HG02642 (cell line): ENCODE measurements at regions not wholly inside any gene's neighbourhood (a gene's known extent, or its start where the extent isn't known, plus 50 kb on each side); places are given as distances from the start of the nearest gene placed in this dataset.
A peak's percentile ranks its signal among the peaks of the same experiment; 100 is the strongest.

Source experiments
- ATAC-seq: cut with Tn5 transposase; IDR thresholded peaks from one replicate; pipeline ENCODE4 v1.9.1; 2021; ENCODE audit warnings: mild to moderate bottlenecking; ENCODE audit not compliant: unreplicated experiment, poor library complexity

GRCh38 chr5:116930616-116931015 is 356.0 kb upstream of the SEMA6A start:
- ATAC-seq, result no peak

- ATAC-seq, result no peak
Measured at GRCh38 chr5:116923344-116923743, 348.7 kb upstream of the SEMA6A start.

- peak; percentile 80 for ATAC-seq
Measured at GRCh38 chr5:116922532-116922931, 347.9 kb upstream of the SEMA6A start.

- ATAC-seq, result no peak
Measured at GRCh38 chr5:116914869-116915504, 340.4 kb upstream of the SEMA6A start.

- ATAC-seq, result no peak
Measured at GRCh38 chr5:116912221-116912620, 337.6 kb upstream of the SEMA6A start.

- ATAC-seq, result no peak
Measured at GRCh38 chr5:116911074-116911473, 336.5 kb upstream of the SEMA6A start.

GRCh38 chr5:116908537-116908936 is 333.9 kb upstream of the SEMA6A start:
- peak; percentile 75 for ATAC-seq

GRCh38 chr5:116905885-116906284 is 331.3 kb upstream of the SEMA6A start:
- no peak for ATAC-seq

GRCh38 chr5:116900793-116901192 is 326.2 kb upstream of the SEMA6A start:
- ATAC-seq, result no peak

- no peak for ATAC-seq
Measured at GRCh38 chr5:116898917-116899316, 324.3 kb upstream of the SEMA6A start.

- no peak for ATAC-seq
Measured at GRCh38 chr5:116897291-116897690, 322.7 kb upstream of the SEMA6A start.

- no peak for ATAC-seq
Measured at GRCh38 chr5:116896001-116896400, 321.4 kb upstream of the SEMA6A start.

GRCh38 chr5:116892993-116893392 is 318.4 kb upstream of the SEMA6A start:
- no peak for ATAC-seq

- ATAC-seq, result no peak
Measured at GRCh38 chr5:116887104-116887503, 312.5 kb upstream of the SEMA6A start.

- peak; percentile 52 for ATAC-seq
Measured at GRCh38 chr5:116885825-116886224, 311.2 kb upstream of the SEMA6A start.

- peak; percentile 62 for ATAC-seq
Measured at GRCh38 chr5:116883875-116884274, 309.3 kb upstream of the SEMA6A start.

- ATAC-seq, result no peak
Measured at GRCh38 chr5:116881921-116882531, 307.4 kb upstream of the SEMA6A start.

GRCh38 chr5:116880601-116881000 is 306.0 kb upstream of the SEMA6A start:
- no peak for ATAC-seq

GRCh38 chr5:116880150-116880549 is 305.5 kb upstream of the SEMA6A start:
- ATAC-seq, result no peak

GRCh38 chr5:116876240-116876840 is 301.7 kb upstream of the SEMA6A start:
- ATAC-seq, result no peak

- ATAC-seq, result no peak
Measured at GRCh38 chr5:116872986-116873385, 298.4 kb upstream of the SEMA6A start.

- no peak for ATAC-seq
Measured at GRCh38 chr5:116872486-116872885, 297.9 kb upstream of the SEMA6A start.
